Adrenal gland (tissue), 5 donors: ENCODE measurements at regions not wholly inside any gene's neighbourhood (a gene's known extent, or its start where the extent isn't known, plus 50 kb on each side); places are given as distances from the start of the nearest gene placed in this dataset.

Source experiments
- CTCF ChIP-seq, 6 experiments: fragments of 450-650 bp in 4 of 6; fragments of 200-600 bp in 2 of 6; sonication (generic) in 1 of 6; IDR thresholded peaks; 1 replicate in 5 of 6; 2 replicates in 1 of 6; pipeline versions ENCODE4 v1.5.1 to v1.8.0; 2016 to 2021; ENCODE audit warnings: antibody characterized with exemption in 6 of 6, mild to moderate bottlenecking in 2 of 6, moderate library complexity in 1 of 6
- POLR2A ChIP-seq, 2 donors: fragments of 450-650 bp; IDR thresholded peaks; one replicate each; pipeline ENCODE4 v1.6.1; 2017; ENCODE audit warnings: antibody characterized with exemption in 2 of 2, mild to moderate bottlenecking in 2 of 2, moderate library complexity in 1 of 2
- donor health status: DM: no; HTN: no; CAD: no.

DNA sequence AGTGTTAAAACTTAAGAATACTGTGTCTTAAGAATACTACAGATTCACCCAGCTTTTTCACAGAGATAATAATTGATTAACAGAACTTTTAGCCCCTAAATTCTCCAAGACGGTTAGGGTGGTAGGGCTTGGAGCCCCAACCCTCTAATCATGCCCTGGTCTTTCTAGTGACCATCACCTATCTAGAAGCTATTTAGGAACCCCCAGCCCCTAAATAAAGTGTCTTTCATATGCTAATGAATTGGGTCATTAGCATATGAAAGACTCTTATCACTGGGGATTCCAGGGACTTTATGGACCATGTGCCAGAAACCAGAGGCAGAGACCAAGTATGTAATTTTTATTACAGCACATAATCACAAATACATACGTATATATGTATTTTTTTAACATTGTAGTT lies 999.7 kb upstream of the RAG2 start:
- TF ChIP-seq CTCF (IDR thresholded peaks at IDR 0.05) (no peak), POLR2A (IDR thresholded peaks at IDR 0.05) (no peak)
